ENCODE measurements at regions not wholly inside any gene's neighbourhood (a gene's known extent, or its start where the extent isn't known, plus 50 kb on each side); places are given as distances from the start of the nearest gene placed in this dataset.
"Not testable (repeated sequence)": the region's sequence is repeated elsewhere in the genome, so short reads cannot be mapped to it uniquely, and the experiment has no call there.

GRCh38 chr9:61667559-61668121, 477.8 kb downstream of the SPATA31A7 start:
- DNase-seq (ENCODE audit: low read depth) = no peak
- no peak for FAIRE-seq
- TF ChIP-seq CTCF (IDR thresholded peaks at IDR 0.05; ENCODE audit: insufficient read depth, low read length, severe bottlenecking) = no peak
- H3K27me3 ChIP-seq (ENCODE audit: control insufficient read depth, insufficient read depth, low read length) = no peaks in the 10 kb centered on the region
- no peaks in the 10 kb centered on the region for H3K36me3 ChIP-seq (ENCODE audit: control insufficient read depth, insufficient read depth, low read length)
- H3K4me3 ChIP-seq (ENCODE audit: low read depth, low read length) = no peak overlapping the region

GRCh38 chr9:61668201-61668600, 478.4 kb downstream of the SPATA31A7 start:
- peak; percentile 93 for FAIRE-seq
- not testable (repeated sequence) for H3K36me3 ChIP-seq (ENCODE audit: control insufficient read depth, insufficient read depth, low read length); H3K27me3 ChIP-seq (ENCODE audit: control insufficient read depth, insufficient read depth, low read length); H3K4me3 ChIP-seq (ENCODE audit: low read depth, low read length); DNase-seq (ENCODE audit: low read depth)

GRCh38 chr9:61668846-61669245, 479.0 kb downstream of the SPATA31A7 start:
- DNase-seq (ENCODE audit: low read depth) (no peak), FAIRE-seq (no peak)
- no peak for TF ChIP-seq CTCF (IDR thresholded peaks at IDR 0.05; ENCODE audit: insufficient read depth, low read length, severe bottlenecking)
- no peak overlapping the region for H3K4me3 ChIP-seq (ENCODE audit: low read depth, low read length)
- H3K36me3 ChIP-seq (ENCODE audit: control insufficient read depth, insufficient read depth, low read length) = no peaks in the 10 kb centered on the region
- H3K27me3 ChIP-seq (ENCODE audit: control insufficient read depth, insufficient read depth, low read length) = no peaks in the 10 kb centered on the region

GRCh38 chr9:61669352-61669751, 479.5 kb downstream of the SPATA31A7 start:
- no peak for TF ChIP-seq CTCF (IDR thresholded peaks at IDR 0.05; ENCODE audit: insufficient read depth, low read length, severe bottlenecking)
- Histone ChIP-seq H3K27me3 (ENCODE audit: control insufficient read depth, insufficient read depth, low read length) (no peaks in the 10 kb centered on the region), H3K36me3 (ENCODE audit: control insufficient read depth, insufficient read depth, low read length) (no peaks in the 10 kb centered on the region), H3K4me3 (ENCODE audit: low read depth, low read length) (no peak overlapping the region)
- DNase-seq (ENCODE audit: low read depth) = no peak
- FAIRE-seq = no peak

- DNase-seq (ENCODE audit: low read depth) (peak; percentile 4), FAIRE-seq (peak; percentile 100)
- not testable (repeated sequence) for H3K4me3 ChIP-seq (ENCODE audit: low read depth, low read length); H3K36me3 ChIP-seq (ENCODE audit: control insufficient read depth, insufficient read depth, low read length); H3K27me3 ChIP-seq (ENCODE audit: control insufficient read depth, insufficient read depth, low read length)
Measured at GRCh38 chr9:61669831-61670505, 480.1 kb downstream of the SPATA31A7 start.

- no peak for TF ChIP-seq CTCF (IDR thresholded peaks at IDR 0.05; ENCODE audit: insufficient read depth, low read length, severe bottlenecking)
- FAIRE-seq = no peak
- no peak for DNase-seq (ENCODE audit: low read depth)
- H3K27me3 ChIP-seq (ENCODE audit: control insufficient read depth, insufficient read depth, low read length) = no peaks in the 10 kb centered on the region
- H3K36me3 ChIP-seq (ENCODE audit: control insufficient read depth, insufficient read depth, low read length) = no peaks in the 10 kb centered on the region
- no peak overlapping the region for H3K4me3 ChIP-seq (ENCODE audit: low read depth, low read length)
Measured at GRCh38 chr9:61670616-61671015, 480.8 kb downstream of the SPATA31A7 start.
